NCI-H226 (cell line): ENCODE measurements at regions not wholly inside any gene's neighbourhood (a gene's known extent, or its start where the extent isn't known, plus 50 kb on each side); places are given as distances from the start of the nearest gene placed in this dataset.

Source experiments
- DNase-seq: peaks from one replicate; pipeline ENCODE4 v3.0.0-alpha.2; 2015

DNA sequence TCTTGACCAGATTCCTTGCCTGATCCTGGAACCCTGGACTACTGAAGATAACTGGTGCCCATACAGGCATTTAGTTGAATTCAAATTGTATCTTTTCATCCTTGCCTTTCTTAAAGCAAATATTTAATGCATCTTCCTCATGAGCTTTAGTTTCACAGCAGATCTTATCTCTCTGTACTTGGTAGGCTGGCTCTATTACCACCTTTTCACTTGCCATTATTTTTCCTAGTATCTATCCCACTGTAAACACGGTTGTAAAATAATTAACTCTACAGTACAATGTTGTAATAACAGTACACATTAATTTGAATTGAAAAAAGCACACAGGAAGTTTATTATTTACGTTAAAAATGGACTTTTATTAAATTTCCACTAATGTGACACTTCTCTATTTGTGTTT lies 1286.9 kb downstream of the GRIK2 start:
- DNase-seq, result no peak

DNA sequence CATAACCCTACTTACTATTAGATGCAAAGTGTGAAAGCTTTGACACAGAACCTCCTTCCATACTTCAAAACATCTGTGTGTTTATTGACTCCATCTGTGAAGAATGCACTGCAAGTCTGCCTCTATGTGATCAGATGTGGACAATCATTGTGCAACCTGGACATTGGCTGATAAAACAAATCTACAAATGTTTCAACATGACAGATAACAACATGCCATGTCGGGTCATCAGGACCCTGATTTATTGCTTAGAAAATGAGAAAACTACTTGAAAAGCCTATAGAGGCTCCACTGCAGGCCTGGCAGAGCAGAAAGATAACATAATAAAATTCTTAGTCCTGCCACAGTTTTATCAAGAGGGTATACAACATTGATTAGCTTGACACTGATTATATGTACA lies 1286.4 kb downstream of the GRIK2 start:
- peak; percentile 36 for DNase-seq

DNA sequence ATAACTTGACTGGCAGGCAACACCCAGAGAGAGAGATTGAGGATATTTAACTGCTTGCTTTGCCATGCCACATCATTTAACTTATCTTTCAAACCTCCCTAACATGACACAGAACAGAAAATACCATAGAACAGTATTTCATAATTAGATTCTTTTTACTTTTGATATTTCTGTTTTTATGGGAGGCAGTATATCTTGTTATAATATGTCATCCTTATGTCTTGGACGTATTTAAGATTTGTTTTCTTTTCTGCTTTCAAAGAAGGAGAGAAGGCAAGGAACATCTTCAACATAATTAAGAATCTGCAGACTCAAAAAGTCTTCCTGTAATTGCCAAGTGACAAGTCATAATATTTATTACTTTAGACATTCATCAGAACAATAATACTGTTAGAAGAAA lies 1283.7 kb downstream of the GRIK2 start:
- no peak for DNase-seq

DNA sequence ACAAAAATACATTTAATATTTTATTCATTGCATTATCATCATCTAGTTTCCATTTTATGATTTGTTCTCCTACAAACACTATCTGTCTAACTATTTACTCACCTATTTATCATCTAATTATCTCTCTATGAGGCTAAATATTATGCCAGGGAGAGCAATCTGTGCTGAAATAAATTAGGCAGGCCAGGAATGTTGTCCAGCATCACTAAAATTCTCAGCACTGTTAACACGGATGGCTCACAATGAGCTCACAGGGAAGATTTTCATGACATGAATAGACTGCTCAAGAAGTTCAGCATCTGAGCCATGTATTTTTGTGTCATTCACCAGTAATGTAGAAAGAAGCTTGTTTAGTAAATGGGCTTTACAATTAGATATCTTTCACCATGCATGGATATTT lies 1277.2 kb downstream of the GRIK2 start:
- DNase-seq, result no peak

GRCh38 chr6:102662851-102663250 lies 1269.3 kb downstream of the GRIK2 start:
- DNase-seq, result no peak

- DNase-seq, result no peak
These were observed 1266.8 kb downstream of the GRIK2 start for GRCh38 chr6:102660303-102660702.

DNA sequence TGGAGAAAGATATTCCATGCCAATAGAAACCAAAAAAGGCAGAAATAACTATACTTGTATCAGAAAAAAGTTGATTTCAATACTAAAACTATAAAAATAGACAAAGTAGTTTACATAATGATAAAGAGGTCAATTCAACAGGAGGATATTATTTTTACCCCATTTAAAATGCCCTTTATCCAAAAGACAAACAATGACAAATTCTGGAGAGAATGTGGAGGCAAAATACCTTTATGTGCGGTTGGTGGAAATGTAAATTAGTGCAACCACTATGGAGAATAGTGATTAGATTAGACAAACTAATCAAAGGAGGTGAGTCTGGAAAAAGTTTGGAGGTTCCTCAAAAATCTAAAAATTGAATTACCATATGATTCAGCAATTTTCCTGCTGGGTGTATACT lies 1262.3 kb downstream of the GRIK2 start:
- DNase-seq, result no peak

GRCh38 chr6:102641426-102641825 lies 1247.9 kb downstream of the GRIK2 start:
- peak; percentile 81 for DNase-seq

- no peak for DNase-seq
These were observed 1238.4 kb downstream of the GRIK2 start for GRCh38 chr6:102631921-102632320.

- DNase-seq, result no peak
These were observed 1229.7 kb downstream of the GRIK2 start for GRCh38 chr6:102623201-102623600.

DNA sequence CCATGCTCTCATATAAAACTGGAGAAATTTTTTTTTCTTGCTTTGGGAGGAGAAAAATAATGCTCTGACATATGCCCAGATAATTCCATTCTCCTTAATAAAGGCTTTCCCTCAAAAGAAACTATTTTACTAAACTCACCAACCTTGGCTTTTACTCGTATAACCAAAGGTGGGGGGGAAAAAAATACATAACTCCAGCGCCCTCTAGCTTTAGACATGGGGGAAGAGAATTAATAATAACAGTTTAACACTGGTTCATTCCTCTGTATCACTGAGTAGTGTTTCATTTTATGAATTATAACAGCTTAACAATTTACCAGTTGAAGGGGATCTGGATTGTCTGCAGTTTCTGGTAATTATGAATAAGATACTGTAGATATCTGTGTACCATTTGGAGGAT lies 1226.1 kb downstream of the GRIK2 start:
- DNase-seq, result no peak

- no peak for DNase-seq
These were observed 1189.1 kb downstream of the GRIK2 start for GRCh38 chr6:102582569-102582968.

- DNase-seq, result no peak
These were observed 1188.0 kb downstream of the GRIK2 start for GRCh38 chr6:102581378-102582124.

DNA sequence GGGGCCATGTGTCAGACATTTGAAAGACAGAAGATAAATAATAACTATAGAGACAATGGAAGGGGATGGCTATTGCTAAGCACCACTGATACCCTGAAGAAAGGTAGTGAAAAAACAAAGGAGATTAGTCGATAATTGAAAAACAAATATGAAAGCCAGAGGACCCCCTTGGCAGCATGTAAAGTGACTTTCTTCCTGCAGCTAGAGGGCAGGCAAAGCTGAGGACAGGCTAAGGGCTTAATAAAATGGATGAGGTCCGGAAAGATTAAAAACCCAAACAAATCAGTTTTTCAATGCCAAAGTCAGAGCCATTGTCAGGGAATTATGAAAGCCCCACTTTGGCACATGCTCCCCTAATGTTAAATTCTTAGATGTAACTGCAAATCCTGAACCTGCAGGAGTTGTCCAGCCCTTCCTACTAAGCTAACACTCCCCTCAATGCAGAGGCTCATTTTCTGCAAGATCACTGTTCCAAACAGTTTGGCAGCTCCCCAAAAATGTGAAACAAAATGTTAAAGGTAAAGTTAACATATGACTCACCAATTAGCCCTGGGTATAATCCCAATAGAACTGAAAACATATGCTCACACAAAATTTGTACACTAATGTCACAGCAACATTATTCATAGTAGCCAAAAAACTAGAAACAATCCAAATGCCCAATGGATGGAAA lies 1177.9 kb downstream of the GRIK2 start:
- no peak for DNase-seq

GRCh38 chr6:102562713-102563112 lies 1169.2 kb downstream of the GRIK2 start:
- DNase-seq, result no peak

GRCh38 chr6:102553214-102553613 lies 1159.7 kb downstream of the GRIK2 start:
- no peak for DNase-seq

DNA sequence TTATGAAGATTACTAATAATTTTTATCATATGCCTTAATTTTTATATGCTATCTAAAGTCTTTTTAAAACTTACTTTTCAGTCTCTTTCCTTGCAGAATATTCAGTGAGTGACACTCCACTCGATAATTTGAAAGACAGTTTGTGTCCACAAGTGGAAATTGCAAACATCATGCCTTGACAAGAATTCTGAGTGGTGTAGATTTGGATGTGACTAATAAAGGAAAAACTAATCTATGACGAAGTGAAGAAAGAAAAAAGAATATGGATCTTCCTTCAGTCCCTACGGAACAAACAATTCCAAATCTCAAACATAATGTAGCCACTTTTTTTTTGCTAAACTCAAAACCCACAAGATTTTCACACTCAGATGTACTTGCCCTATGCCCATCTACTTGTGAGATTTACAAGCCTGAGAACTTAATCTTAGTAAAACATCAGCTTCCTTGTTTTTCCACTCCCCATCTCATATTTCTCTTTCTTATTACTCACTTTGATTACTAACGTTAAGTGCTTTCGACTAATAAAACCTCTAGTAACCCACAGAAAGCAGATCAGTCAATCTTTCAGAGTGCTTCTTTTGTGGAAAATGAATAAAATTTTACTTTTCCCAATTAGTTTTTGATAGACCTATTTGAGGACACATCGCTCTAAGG lies 1155.8 kb downstream of the GRIK2 start:
- DNase-seq, result no peak

- no peak for DNase-seq
These were observed 1131.8 kb downstream of the GRIK2 start for GRCh38 chr6:102525336-102525735.

DNA sequence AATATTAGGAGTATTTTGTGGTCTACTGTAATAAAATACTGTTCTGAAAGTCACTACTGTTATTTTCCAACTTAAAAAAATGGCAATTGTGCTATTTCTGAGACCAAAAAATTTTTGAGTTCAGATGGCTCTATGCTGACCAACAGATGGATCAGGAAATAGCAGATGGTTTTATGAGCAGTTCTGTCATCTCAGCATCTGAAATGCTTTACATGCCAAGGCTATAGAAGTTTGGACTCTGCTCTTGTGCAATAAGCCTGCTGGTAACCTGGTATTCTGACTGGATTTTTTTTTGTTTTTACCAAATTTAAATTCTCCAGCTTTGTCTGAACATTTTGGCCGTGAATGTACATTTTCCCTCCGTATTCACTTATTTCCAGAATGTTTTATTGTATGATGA lies 1127.5 kb downstream of the GRIK2 start:
- no peak for DNase-seq

GRCh38 chr6:102517506-102517905 lies 1124.0 kb downstream of the GRIK2 start:
- no peak for DNase-seq

GRCh38 chr6:102501615-102502014 lies 1108.1 kb downstream of the GRIK2 start:
- no peak for DNase-seq

DNA sequence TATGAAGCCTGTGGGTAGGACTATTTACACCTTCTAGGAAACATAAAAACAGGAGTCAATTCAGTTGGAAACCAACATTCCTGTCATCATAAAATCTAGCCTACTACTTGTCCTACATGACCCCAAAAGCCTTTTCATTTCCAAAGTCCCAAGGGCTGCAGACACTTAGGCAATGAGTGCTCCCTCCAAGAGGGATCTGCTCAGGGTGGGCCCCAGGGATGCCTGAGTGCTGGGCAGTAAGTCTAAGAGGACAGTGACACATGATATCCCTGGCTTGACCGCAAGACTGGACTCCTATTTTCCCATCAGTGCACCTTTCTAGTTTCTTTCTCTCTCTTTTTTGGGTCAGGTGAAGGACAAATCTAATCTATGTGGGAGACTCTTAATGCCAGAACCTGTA lies 1101.3 kb downstream of the GRIK2 start:
- DNase-seq, result no peak

DNA sequence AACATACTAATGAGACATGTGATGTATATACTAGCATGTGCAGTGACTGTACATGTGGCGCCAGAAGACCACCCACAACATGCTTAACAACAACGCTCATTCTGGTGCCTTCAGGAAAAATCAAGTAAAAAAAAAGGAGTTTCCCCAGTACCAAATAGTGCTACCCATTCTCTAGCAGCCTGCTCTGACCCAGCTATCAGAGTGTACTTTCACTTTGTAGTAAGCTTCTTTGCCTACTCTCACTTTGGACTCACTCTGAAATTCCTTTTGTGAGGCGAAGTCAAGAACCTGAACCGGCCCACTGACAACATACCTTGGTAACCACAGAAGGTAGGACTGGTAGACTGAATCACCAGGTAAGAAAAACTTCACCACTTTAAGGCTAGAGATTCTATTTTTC lies 1100.0 kb downstream of the GRIK2 start:
- no peak for DNase-seq

DNA sequence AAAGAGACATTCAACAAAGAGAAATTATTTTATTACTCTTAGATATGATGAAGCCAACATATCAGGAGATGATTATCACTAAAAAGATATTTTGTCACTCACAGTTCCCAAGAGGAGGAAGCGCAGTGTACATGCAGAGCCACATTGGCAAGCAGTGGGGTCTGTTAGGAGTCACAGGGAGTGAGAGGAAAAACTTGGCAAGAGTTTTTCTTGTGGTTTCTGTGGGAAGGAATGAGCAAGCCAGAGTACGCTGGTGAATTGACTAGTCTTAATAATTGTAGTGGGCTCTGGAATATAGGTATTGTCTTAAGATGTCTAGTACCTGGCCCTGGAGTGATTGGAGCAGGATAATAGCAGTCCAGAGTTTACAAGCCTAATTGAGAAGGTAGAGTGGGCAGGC lies 1095.2 kb downstream of the GRIK2 start:
- peak; percentile 91 for DNase-seq
